MM.1S (cell line): ENCODE measurements at regions not wholly inside any gene's neighbourhood (a gene's known extent, or its start where the extent isn't known, plus 50 kb on each side); places are given as distances from the start of the nearest gene placed in this dataset.

Experiments
- EZH2 ChIP-seq: fragments of 300-600 bp; sonication (generic); optimal IDR thresholded peaks from 2 replicates; pipeline ENCODE3; 2017; ENCODE audit warnings: low read depth, mild to moderate bottlenecking, antibody characterized with exemption, low read length, mixed read lengths
- TF ChIP-seq, protein P1 (sequence below): fragments of 300-600 bp; sonication (generic); IDR thresholded peaks from 2 replicates; pipeline ENCODE4 v1.5.1; 2016; ENCODE audit warnings: antibody characterized with exemption, low read length, mixed read lengths

DNA sequence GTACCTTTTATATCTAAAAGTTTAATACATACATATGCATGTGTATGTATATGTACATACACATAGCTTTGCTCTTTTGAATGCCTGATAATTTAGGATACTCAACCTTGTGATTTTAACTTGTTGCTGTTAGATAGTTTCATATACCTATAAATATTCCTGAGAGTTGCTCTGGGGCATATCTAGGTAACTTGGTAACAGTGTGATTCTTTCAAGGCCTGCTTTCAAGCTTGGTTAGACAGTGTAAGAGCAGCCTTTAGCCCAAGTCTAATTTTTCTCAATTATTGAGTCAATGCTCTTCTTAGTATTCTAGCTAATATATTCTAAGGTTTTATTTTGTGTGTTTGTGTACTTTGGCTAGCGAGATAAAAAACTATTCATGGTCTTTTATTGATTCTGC, 762.1 kb upstream of the MIR17HG start:
- no peak for TF ChIP-seq EZH2
- TF ChIP-seq, protein P1, sequence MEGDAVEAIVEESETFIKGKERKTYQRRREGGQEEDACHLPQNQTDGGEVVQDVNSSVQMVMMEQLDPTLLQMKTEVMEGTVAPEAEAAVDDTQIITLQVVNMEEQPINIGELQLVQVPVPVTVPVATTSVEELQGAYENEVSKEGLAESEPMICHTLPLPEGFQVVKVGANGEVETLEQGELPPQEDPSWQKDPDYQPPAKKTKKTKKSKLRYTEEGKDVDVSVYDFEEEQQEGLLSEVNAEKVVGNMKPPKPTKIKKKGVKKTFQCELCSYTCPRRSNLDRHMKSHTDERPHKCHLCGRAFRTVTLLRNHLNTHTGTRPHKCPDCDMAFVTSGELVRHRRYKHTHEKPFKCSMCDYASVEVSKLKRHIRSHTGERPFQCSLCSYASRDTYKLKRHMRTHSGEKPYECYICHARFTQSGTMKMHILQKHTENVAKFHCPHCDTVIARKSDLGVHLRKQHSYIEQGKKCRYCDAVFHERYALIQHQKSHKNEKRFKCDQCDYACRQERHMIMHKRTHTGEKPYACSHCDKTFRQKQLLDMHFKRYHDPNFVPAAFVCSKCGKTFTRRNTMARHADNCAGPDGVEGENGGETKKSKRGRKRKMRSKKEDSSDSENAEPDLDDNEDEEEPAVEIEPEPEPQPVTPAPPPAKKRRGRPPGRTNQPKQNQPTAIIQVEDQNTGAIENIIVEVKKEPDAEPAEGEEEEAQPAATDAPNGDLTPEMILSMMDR = no peak
